ENCODE measurements at regions not wholly inside any gene's neighbourhood (a gene's known extent, or its start where the extent isn't known, plus 50 kb on each side); places are given as distances from the start of the nearest gene placed in this dataset.
"Not testable (repeated sequence)": the region's sequence is repeated elsewhere in the genome, so short reads cannot be mapped to it uniquely, and the experiment has no call there.

GRCh38 chr4:19575924-19576323, 675.8 kb upstream of the SLIT2 start:
- H3K4me3 ChIP-seq: no peak overlapping the region
- H3K27me3 ChIP-seq (replicated peaks; ENCODE audit: insufficient read depth): no peaks in the 10 kb centered on the region
- H3K4me1 ChIP-seq (ENCODE audit: control insufficient read depth in 1 of 2, low read depth in 2 of 2): no peaks in the 10 kb centered on the region
- ATAC-seq (ENCODE audit: insufficient number of reproducible peaks, low FRiP score, low read depth) (no peak), DNase-seq (ENCODE audit: low spot score) (no peak)
- H3K27ac ChIP-seq: no peak overlapping the region
- TF ChIP-seq, protein P1, sequence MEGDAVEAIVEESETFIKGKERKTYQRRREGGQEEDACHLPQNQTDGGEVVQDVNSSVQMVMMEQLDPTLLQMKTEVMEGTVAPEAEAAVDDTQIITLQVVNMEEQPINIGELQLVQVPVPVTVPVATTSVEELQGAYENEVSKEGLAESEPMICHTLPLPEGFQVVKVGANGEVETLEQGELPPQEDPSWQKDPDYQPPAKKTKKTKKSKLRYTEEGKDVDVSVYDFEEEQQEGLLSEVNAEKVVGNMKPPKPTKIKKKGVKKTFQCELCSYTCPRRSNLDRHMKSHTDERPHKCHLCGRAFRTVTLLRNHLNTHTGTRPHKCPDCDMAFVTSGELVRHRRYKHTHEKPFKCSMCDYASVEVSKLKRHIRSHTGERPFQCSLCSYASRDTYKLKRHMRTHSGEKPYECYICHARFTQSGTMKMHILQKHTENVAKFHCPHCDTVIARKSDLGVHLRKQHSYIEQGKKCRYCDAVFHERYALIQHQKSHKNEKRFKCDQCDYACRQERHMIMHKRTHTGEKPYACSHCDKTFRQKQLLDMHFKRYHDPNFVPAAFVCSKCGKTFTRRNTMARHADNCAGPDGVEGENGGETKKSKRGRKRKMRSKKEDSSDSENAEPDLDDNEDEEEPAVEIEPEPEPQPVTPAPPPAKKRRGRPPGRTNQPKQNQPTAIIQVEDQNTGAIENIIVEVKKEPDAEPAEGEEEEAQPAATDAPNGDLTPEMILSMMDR (IDR thresholded peaks at IDR 0.05): no peak
- no peaks in the 10 kb centered on the region for H3K9me3 ChIP-seq
- no peaks in the 10 kb centered on the region for H3K36me3 ChIP-seq

DNA sequence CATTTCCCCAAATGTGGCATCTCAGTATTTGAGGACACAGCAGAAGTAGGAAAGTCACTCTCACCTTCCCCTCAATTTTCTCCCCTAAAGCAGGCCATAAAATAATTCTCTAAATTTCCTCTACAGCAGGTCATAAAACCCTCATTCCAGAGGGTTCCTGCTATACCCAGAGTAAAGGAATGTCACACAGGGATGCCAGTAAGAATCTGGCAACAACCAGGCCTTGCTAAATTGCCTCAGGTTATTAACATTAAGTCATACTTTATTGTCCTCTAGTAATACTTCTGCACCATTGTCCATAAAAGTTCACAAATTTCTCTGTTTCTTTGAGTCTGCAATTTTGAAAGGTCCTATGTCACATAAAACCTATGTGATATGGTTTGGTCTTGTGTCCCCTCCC, 685.7 kb upstream of the SLIT2 start:
- ATAC-seq (ENCODE audit: insufficient number of reproducible peaks, low FRiP score, low read depth): no peak

GRCh38 chr4:19562456-19562855, 689.2 kb upstream of the SLIT2 start:
- H3K9me3 ChIP-seq: no peaks in the 10 kb centered on the region
- no peak overlapping the region for H3K4me3 ChIP-seq
- no peaks in the 10 kb centered on the region for H3K36me3 ChIP-seq
- ATAC-seq (ENCODE audit: insufficient number of reproducible peaks, low FRiP score, low read depth) (no peak), DNase-seq (ENCODE audit: low spot score) (no peak)
- no peaks in the 10 kb centered on the region for H3K27me3 ChIP-seq (replicated peaks; ENCODE audit: insufficient read depth)
- H3K4me1 ChIP-seq (ENCODE audit: control insufficient read depth in 1 of 2, low read depth in 2 of 2): no peaks in the 10 kb centered on the region
- H3K27ac ChIP-seq: no peak overlapping the region
- TF ChIP-seq, protein P1 (IDR thresholded peaks at IDR 0.05): no peak

More for the DNA sequence above, 685.7 kb upstream of the SLIT2 start:
- H3K27me3 ChIP-seq (replicated peaks; ENCODE audit: insufficient read depth): no peaks in the 10 kb centered on the region
- no peaks in the 10 kb centered on the region for H3K4me1 ChIP-seq (ENCODE audit: control insufficient read depth in 1 of 2, low read depth in 2 of 2)
- DNase-seq (ENCODE audit: low spot score): no peak
- TF ChIP-seq, protein P1 (IDR thresholded peaks at IDR 0.05): no peak
- no peak overlapping the region for H3K27ac ChIP-seq
- no peaks in the 10 kb centered on the region for H3K9me3 ChIP-seq
- no peak overlapping the region for H3K4me3 ChIP-seq
- H3K36me3 ChIP-seq: no peaks in the 10 kb centered on the region

DNA sequence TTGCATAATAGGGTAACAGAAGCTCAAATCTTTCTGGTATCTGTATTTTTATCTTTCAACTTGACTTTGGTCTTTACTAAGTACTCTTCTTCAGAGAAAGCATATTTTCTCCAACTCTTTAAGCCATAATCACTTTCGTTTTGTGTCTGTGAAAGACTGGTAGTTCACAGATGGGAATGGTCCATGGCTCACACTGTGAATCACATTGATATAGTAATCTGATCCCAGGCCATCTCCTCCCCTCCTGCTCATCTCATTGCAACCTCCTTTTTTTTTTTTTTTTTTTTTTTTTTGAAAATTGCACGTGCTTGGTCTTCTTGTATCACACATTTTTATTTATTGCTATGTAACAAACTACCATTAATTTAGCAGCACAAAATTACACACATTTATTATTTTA, 694.5 kb upstream of the SLIT2 start:
- no peaks in the 10 kb centered on the region for H3K9me3 ChIP-seq
- no peak for ATAC-seq (ENCODE audit: insufficient number of reproducible peaks, low FRiP score, low read depth)
- H3K27me3 ChIP-seq (replicated peaks; ENCODE audit: insufficient read depth): no peaks in the 10 kb centered on the region
- TF ChIP-seq, protein P1 (IDR thresholded peaks at IDR 0.05): no peak
- H3K27ac ChIP-seq: no peak overlapping the region
- DNase-seq (ENCODE audit: low spot score): no peak
- H3K4me3 ChIP-seq: no peak overlapping the region
- no peaks in the 10 kb centered on the region for H3K4me1 ChIP-seq (ENCODE audit: control insufficient read depth in 1 of 2, low read depth in 2 of 2)
- H3K36me3 ChIP-seq: no peaks in the 10 kb centered on the region

DNA sequence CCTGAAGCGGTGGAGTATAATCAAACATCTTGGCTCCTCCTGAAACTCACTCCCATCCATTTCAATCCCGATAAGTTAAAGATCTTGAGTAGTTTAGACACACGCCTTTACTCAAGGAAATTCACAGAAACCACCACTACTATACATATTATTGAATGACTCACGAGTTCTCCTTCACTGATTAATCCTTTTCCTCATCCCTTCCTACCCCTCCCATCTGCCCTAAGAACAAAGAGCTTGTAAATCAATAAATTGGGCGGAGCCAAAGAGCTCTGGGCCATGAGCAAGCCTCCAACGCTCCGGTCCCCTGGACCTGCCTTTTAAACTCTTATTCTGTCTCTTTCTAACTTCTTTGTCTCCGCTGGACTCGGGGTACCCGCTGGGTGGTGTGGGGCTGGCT, 695.4 kb upstream of the SLIT2 start:
- H3K9me3 ChIP-seq; H3K4me3 ChIP-seq; ATAC-seq (ENCODE audit: insufficient number of reproducible peaks, low FRiP score, low read depth); H3K27ac ChIP-seq; DNase-seq (ENCODE audit: low spot score); H3K4me1 ChIP-seq (ENCODE audit: control insufficient read depth in 1 of 2, low read depth in 2 of 2); H3K36me3 ChIP-seq; H3K27me3 ChIP-seq (replicated peaks; ENCODE audit: insufficient read depth): not testable (repeated sequence)

DNA sequence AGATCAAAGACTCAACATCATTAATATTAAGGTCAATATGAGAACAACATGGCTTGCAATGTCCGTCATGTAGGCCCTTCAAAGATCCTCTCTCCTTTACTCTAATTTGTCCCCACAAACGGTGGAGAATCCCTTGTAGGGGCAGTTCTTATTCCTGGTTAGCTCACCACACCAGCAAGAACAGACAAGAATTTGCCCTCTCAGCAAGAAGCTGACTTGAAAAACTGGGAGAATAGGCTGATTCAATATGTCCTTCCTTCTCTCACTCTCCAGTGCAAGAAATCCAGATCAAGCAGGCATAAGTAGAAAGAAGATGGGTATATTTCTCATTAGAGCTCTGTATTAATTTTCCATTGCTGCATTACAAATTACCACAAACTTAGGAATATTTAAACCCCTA, 704.2 kb upstream of the SLIT2 start:
- ATAC-seq (ENCODE audit: insufficient number of reproducible peaks, low FRiP score, low read depth) (no peak), DNase-seq (ENCODE audit: low spot score) (no peak)
- Histone ChIP-seq H3K4me3 (no peak overlapping the region), H3K27me3 (replicated peaks; ENCODE audit: insufficient read depth) (no peaks in the 10 kb centered on the region), H3K36me3 (no peaks in the 10 kb centered on the region), H3K27ac (no peak overlapping the region), H3K4me1 (ENCODE audit: control insufficient read depth in 1 of 2, low read depth in 2 of 2) (no peaks in the 10 kb centered on the region), H3K9me3 (no peaks in the 10 kb centered on the region)
- TF ChIP-seq, protein P1 (IDR thresholded peaks at IDR 0.05): no peak
